ENCODE measurements at regions not wholly inside any gene's neighbourhood (a gene's known extent, or its start where the extent isn't known, plus 50 kb on each side); places are given as distances from the start of the nearest gene placed in this dataset.
A peak's percentile ranks its signal among the peaks of the same experiment; 100 is the strongest.

DNA sequence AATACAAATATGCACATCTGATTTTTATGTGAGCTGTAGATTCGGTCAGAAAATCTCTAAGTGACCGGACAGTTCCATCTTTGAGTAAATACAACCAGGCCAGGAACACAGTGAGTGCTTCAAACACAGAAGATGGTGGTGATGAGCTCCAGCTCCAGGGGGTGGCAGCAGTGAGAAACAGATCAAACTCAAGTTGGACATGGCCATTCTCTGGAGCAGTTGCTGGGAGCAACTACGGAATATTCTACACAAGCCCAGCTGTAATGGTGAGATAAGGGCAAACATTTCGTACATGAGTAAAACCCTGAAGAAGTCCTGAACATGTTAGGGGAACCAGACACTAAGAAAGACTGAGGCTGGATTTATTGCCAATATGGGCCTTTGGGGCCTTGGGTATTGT lies 100.7 kb downstream of the BARHL2 start:
- no peaks in the 10 kb centered on the region for H3K36me3 Mint-ChIP-seq (ENCODE audit: insufficient read depth, unreplicated experiment)
- CTCF ChIA-PET: interaction anchor here (0.6 to 1.2 kb wide), 4 partner anchors 55 to 336 kb away, joined by 3 to 4 read pairs (median 3); no protein-coding TSS in a partner anchor
- H3K4me3 Mint-ChIP-seq (ENCODE audit: unreplicated experiment): no peak overlapping the region
- no TSS peak for BruUV-seq (replicated peaks)
- DNase-seq (ENCODE audit: unreplicated experiment): peak; percentile 38
- POLR2A ChIA-PET: no interaction called here
- no peaks in the 10 kb centered on the region for H3K4me1 Mint-ChIP-seq (ENCODE audit: insufficient read depth, unreplicated experiment)
- intact Hi-C loops (cut with micrococcal nuclease): no loop called here
- TF ChIP-seq, protein P1, sequence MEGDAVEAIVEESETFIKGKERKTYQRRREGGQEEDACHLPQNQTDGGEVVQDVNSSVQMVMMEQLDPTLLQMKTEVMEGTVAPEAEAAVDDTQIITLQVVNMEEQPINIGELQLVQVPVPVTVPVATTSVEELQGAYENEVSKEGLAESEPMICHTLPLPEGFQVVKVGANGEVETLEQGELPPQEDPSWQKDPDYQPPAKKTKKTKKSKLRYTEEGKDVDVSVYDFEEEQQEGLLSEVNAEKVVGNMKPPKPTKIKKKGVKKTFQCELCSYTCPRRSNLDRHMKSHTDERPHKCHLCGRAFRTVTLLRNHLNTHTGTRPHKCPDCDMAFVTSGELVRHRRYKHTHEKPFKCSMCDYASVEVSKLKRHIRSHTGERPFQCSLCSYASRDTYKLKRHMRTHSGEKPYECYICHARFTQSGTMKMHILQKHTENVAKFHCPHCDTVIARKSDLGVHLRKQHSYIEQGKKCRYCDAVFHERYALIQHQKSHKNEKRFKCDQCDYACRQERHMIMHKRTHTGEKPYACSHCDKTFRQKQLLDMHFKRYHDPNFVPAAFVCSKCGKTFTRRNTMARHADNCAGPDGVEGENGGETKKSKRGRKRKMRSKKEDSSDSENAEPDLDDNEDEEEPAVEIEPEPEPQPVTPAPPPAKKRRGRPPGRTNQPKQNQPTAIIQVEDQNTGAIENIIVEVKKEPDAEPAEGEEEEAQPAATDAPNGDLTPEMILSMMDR (IDR thresholded peaks at IDR 0.05; ENCODE audit: unreplicated experiment): peak; percentile 23
- H3K27ac Mint-ChIP-seq (ENCODE audit: low read depth, unreplicated experiment): no peak overlapping the region
- no peaks in the 10 kb centered on the region for H3K27me3 Mint-ChIP-seq (ENCODE audit: insufficient read depth, unreplicated experiment)
- H3K9me3 Mint-ChIP-seq (ENCODE audit: unreplicated experiment): no peaks in the 10 kb centered on the region

- H3K9me3 Mint-ChIP-seq (ENCODE audit: unreplicated experiment): no peaks in the 10 kb centered on the region
- ChIA-PET CTCF (interaction anchor here (0.5 to 1.4 kb wide), 5 partner anchors 12 to 482 kb away, joined by 3 to 5 read pairs (median 4); no protein-coding TSS in a partner anchor), POLR2A (no interaction called here)
- H3K36me3 Mint-ChIP-seq (ENCODE audit: insufficient read depth, unreplicated experiment): no peaks in the 10 kb centered on the region
- H3K4me1 Mint-ChIP-seq (ENCODE audit: insufficient read depth, unreplicated experiment): no peaks in the 10 kb centered on the region
- peak; percentile 6 for DNase-seq (ENCODE audit: unreplicated experiment)
- intact Hi-C loops (cut with micrococcal nuclease): no loop called here
- H3K4me3 Mint-ChIP-seq (ENCODE audit: unreplicated experiment): no peak overlapping the region
- BruUV-seq (replicated peaks): no TSS peak
- peaks cover 2% of the 10 kb centered on the region for H3K27me3 Mint-ChIP-seq (ENCODE audit: insufficient read depth, unreplicated experiment)
- H3K27ac Mint-ChIP-seq (ENCODE audit: low read depth, unreplicated experiment): no peak overlapping the region
- TF ChIP-seq, protein P1 (IDR thresholded peaks at IDR 0.05; ENCODE audit: unreplicated experiment): peak; percentile 31
Measured at GRCh38 chr1:90614872-90615271, 102.2 kb downstream of the BARHL2 start.

- no peak for DNase-seq (ENCODE audit: unreplicated experiment)
- H3K9me3 Mint-ChIP-seq (ENCODE audit: unreplicated experiment): no peaks in the 10 kb centered on the region
- H3K36me3 Mint-ChIP-seq (ENCODE audit: insufficient read depth, unreplicated experiment): no peaks in the 10 kb centered on the region
- H3K4me1 Mint-ChIP-seq (ENCODE audit: insufficient read depth, unreplicated experiment): no peaks in the 10 kb centered on the region
- ChIA-PET CTCF (interaction anchor here (0.7 kb wide), 2 partner anchors 107 to 484 kb away, joined by 3 read pairs; no protein-coding TSS in a partner anchor), POLR2A (no interaction called here)
- H3K4me3 Mint-ChIP-seq (ENCODE audit: unreplicated experiment): no peak overlapping the region
- H3K27me3 Mint-ChIP-seq (ENCODE audit: insufficient read depth, unreplicated experiment): peaks cover 10% of the 10 kb centered on the region
- TF ChIP-seq, protein P1 (IDR thresholded peaks at IDR 0.05; ENCODE audit: unreplicated experiment): no peak
- BruUV-seq (replicated peaks): no TSS peak
- no peak overlapping the region for H3K27ac Mint-ChIP-seq (ENCODE audit: low read depth, unreplicated experiment)
- intact Hi-C loops (cut with micrococcal nuclease): no loop called here
Measured at GRCh38 chr1:90613371-90613770, 103.7 kb downstream of the BARHL2 start.

- H3K27me3 Mint-ChIP-seq (ENCODE audit: insufficient read depth, unreplicated experiment): peaks cover 16% of the 10 kb centered on the region
- H3K27ac Mint-ChIP-seq (ENCODE audit: low read depth, unreplicated experiment): no peak overlapping the region
- POLR2A ChIA-PET: no interaction called here
- no peak for DNase-seq (ENCODE audit: unreplicated experiment)
- BruUV-seq (replicated peaks): no TSS peak
- TF ChIP-seq, protein P1 (IDR thresholded peaks at IDR 0.05; ENCODE audit: unreplicated experiment): no peak
- intact Hi-C loops (cut with micrococcal nuclease): no loop called here
- H3K4me1 Mint-ChIP-seq (ENCODE audit: insufficient read depth, unreplicated experiment): no peaks in the 10 kb centered on the region
- H3K9me3 Mint-ChIP-seq (ENCODE audit: unreplicated experiment): no peaks in the 10 kb centered on the region
- CTCF ChIA-PET: interaction anchor here (0.5 kb wide), 1 partner anchor 296 kb away, joined by 3 read pairs; no protein-coding TSS in a partner anchor
- H3K4me3 Mint-ChIP-seq (ENCODE audit: unreplicated experiment): no peak overlapping the region
- no peaks in the 10 kb centered on the region for H3K36me3 Mint-ChIP-seq (ENCODE audit: insufficient read depth, unreplicated experiment)
Measured at GRCh38 chr1:90612033-90612432, 105.1 kb downstream of the BARHL2 start.

All from MCF 10A (cell line).